ENCODE measurements at regions not wholly inside any gene's neighbourhood (a gene's known extent, or its start where the extent isn't known, plus 50 kb on each side); places are given as distances from the start of the nearest gene placed in this dataset.

DNA sequence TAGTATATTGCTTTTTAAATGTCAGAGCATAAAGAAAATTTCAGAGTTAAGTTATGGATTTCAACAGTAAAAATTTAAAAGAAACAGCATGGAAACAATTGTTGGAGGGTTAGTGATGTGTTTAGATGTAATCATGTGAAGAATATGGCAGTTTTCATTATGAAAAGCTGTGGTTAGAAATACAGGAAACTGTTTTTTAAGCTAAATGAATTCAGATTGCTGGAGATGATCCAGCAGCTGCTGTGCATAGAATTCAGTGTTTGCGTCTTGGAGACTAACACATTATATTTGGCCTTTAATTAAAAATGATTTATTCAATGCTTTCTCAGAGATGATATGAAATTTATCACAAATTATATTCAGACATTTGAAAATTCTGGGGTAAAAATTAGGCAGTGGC, 273.6 kb upstream of the LRRC7 start:
- Histone ChIP-seq H3K27me3 (no peaks in the 10 kb centered on the region), H3K36me3 (no peaks in the 10 kb centered on the region), H3K27ac (no peak overlapping the region), H3K9me3 (no peaks in the 10 kb centered on the region), H3K4me1 (peaks cover 8 to 13% (median 12%) of the 10 kb centered on the region in 3 donors), H3K4me3 (no peak overlapping the region)
- intact Hi-C loops (cut with DNase I): no loop called here
- no peak for DNase-seq
- ATAC-seq: no peak
- WGBS, 2 donors: 44 to 48% methylated on average over 1 of the region's 1 CpG
- TF ChIP-seq, protein P1, sequence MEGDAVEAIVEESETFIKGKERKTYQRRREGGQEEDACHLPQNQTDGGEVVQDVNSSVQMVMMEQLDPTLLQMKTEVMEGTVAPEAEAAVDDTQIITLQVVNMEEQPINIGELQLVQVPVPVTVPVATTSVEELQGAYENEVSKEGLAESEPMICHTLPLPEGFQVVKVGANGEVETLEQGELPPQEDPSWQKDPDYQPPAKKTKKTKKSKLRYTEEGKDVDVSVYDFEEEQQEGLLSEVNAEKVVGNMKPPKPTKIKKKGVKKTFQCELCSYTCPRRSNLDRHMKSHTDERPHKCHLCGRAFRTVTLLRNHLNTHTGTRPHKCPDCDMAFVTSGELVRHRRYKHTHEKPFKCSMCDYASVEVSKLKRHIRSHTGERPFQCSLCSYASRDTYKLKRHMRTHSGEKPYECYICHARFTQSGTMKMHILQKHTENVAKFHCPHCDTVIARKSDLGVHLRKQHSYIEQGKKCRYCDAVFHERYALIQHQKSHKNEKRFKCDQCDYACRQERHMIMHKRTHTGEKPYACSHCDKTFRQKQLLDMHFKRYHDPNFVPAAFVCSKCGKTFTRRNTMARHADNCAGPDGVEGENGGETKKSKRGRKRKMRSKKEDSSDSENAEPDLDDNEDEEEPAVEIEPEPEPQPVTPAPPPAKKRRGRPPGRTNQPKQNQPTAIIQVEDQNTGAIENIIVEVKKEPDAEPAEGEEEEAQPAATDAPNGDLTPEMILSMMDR (IDR thresholded peaks at IDR 0.05): no peak
- FAIRE-seq: no peak

DNA sequence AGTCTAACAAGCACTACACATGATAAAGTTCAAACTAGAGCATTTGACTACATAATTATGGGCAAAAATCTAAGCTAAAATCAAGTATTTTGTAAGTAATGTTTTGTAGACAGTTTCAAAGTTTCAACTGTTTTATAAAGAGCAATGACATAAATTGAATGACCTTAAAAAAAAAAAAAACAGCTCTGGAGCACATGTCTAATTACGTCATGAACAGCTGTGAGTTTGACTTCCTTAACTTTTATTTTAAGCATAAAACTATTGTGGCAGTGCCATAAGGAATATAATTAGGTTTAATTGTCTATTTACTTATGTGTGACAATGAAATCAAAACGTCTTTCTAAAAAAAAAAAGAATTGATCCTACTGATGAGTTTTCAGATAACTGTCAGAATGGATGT, 272.5 kb upstream of the LRRC7 start:
- H3K4me3 ChIP-seq: no peak overlapping the region
- H3K27me3 ChIP-seq: no peaks in the 10 kb centered on the region
- intact Hi-C loops (cut with DNase I): no loop called here
- FAIRE-seq: no peak
- H3K27ac ChIP-seq: no peak overlapping the region
- TF ChIP-seq, protein P1 (IDR thresholded peaks at IDR 0.05): no peak
- peak in 2 of 4 donors; percentile 44 to 46 for ATAC-seq
- H3K9me3 ChIP-seq: no peaks in the 10 kb centered on the region
- 0 to 7% methylated on average over 2 of the region's 2 CpGs for WGBS, 2 donors
- DNase-seq: no peak
- no peaks in the 10 kb centered on the region for H3K36me3 ChIP-seq
- H3K4me1 ChIP-seq: peaks cover 8 to 13% (median 12%) of the 10 kb centered on the region in 3 donors

DNA sequence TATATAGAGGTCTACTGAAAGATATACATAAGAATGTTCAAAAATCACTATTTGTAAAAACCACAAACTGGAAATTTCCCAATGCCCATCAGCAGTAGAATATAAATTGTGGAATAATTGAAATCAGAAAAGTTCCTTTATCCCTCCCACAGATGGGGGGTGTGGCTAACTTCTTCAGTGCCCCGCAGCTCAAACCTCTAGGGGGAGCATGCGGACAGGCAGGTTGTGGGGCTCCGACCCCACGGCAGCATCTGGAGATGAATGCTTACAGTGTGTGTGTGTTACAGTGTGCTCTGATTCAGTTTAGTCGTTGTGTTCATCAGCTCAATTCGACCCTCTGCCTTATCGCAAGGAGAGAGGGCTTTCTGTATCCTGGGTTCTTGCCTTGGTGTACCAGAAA, 262.1 kb upstream of the LRRC7 start:
- 53 to 60% methylated on average over 7 of the region's 7 CpGs for WGBS, 2 donors
- TF ChIP-seq, protein P1 (IDR thresholded peaks at IDR 0.05): no peak

DNA sequence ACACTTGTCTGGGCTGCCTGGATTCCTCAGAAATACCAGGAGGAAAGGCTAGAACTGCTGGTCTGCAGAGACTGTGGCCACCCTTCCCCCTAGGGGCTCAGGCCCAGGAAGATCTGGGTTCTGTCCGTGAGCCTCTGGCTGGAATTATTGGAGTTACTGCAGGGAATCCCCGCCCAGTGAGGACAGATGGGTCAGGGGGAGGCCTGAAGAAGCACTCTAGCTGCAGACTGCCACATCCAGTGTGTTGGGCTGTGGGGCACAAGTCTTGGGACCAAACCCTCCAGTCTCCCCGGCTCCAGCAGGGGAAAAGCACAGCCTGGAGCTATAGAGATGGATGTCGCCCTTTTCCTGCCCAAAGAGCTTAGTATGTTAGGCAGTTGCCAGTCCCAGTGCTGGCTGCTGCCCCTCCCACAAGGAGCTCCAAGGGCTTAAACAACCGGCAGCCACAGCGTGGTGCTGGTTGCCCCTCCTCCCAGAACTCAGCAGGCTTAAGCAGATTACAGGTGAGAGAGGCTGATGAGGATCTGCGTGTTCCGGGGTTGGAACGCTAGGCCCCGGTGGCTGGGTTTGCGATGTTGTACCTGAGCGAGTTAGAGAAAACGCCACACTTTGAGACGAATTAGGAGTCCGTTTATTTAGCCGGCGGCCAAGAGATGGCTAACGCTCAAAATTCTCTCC, 255.5 kb upstream of the LRRC7 start:
- intact Hi-C loops (cut with DNase I): no loop called here
- ATAC-seq (peak in 1 of 4 donors; percentile 35), DNase-seq (no peak), FAIRE-seq (no peak)
- Histone ChIP-seq H3K4me1 (no peaks in the 10 kb centered on the region), H3K4me3 (no peak overlapping the region), H3K36me3 (no peaks in the 10 kb centered on the region), H3K9me3 (no peaks in the 10 kb centered on the region), H3K27me3 (no peaks in the 10 kb centered on the region), H3K27ac (no peak overlapping the region)
- TF ChIP-seq, protein P1 (IDR thresholded peaks at IDR 0.05): no peak
- WGBS, 2 donors: 32 to 37% methylated on average over 18 of the region's 18 CpGs

More for the DNA sequence above, 262.1 kb upstream of the LRRC7 start:
- Histone ChIP-seq H3K27ac (no peak overlapping the region), H3K4me3 (no peak overlapping the region), H3K36me3 (no peaks in the 10 kb centered on the region), H3K27me3 (no peaks in the 10 kb centered on the region), H3K4me1 (no peaks in the 10 kb centered on the region), H3K9me3 (no peaks in the 10 kb centered on the region)
- no peak for FAIRE-seq
- no peak for DNase-seq
- intact Hi-C loops (cut with DNase I): no loop called here
- ATAC-seq: no peak

DNA sequence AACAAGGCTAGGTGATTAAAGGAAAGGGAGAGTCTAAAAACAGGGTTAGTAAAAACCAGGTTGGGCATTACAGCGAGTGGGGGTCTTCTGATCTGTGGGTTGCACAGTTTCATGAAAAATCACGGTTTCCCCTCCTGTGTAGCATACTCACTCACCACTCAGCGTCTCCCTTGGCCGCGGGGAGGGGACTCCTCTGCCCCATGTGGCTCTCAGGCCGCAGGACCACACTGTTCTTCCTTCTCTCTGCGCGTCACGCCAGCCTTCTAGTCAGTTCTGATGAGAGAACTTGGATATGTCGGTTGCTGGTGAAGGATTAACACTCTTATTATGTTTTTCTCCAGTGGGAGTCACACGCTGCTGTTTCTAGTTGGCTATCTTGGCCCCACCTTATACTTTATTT, 254.6 kb upstream of the LRRC7 start:
- TF ChIP-seq, protein P1 (IDR thresholded peaks at IDR 0.05): no peak
- intact Hi-C loops (cut with DNase I): no loop called here
- no peak for FAIRE-seq
- no peak for DNase-seq
- H3K27ac ChIP-seq: no peak overlapping the region
- no peak for ATAC-seq
- H3K4me3 ChIP-seq: no peak overlapping the region
- no peaks in the 10 kb centered on the region for H3K4me1 ChIP-seq
- no peaks in the 10 kb centered on the region for H3K27me3 ChIP-seq
- WGBS, 2 donors: 88 to 90% methylated on average over 11 of the region's 11 CpGs
- no peaks in the 10 kb centered on the region for H3K9me3 ChIP-seq
- no peaks in the 10 kb centered on the region for H3K36me3 ChIP-seq

All from pancreas (tissue), 10 donors.